NCI-H2227 treated with DMSO at 0.1 percent for 48 hours (cell line): ENCODE measurements at regions not wholly inside any gene's neighbourhood (a gene's known extent, or its start where the extent isn't known, plus 50 kb on each side); places are given as distances from the start of the nearest gene placed in this dataset.
"Not testable (repeated sequence)": the region's sequence is repeated elsewhere in the genome, so short reads cannot be mapped to it uniquely, and the experiment has no call there.

Source experiments
- DNase-seq: peaks from one replicate; lab custom pipeline; 2025; lab: John Stamatoyannopoulos, UW

DNA sequence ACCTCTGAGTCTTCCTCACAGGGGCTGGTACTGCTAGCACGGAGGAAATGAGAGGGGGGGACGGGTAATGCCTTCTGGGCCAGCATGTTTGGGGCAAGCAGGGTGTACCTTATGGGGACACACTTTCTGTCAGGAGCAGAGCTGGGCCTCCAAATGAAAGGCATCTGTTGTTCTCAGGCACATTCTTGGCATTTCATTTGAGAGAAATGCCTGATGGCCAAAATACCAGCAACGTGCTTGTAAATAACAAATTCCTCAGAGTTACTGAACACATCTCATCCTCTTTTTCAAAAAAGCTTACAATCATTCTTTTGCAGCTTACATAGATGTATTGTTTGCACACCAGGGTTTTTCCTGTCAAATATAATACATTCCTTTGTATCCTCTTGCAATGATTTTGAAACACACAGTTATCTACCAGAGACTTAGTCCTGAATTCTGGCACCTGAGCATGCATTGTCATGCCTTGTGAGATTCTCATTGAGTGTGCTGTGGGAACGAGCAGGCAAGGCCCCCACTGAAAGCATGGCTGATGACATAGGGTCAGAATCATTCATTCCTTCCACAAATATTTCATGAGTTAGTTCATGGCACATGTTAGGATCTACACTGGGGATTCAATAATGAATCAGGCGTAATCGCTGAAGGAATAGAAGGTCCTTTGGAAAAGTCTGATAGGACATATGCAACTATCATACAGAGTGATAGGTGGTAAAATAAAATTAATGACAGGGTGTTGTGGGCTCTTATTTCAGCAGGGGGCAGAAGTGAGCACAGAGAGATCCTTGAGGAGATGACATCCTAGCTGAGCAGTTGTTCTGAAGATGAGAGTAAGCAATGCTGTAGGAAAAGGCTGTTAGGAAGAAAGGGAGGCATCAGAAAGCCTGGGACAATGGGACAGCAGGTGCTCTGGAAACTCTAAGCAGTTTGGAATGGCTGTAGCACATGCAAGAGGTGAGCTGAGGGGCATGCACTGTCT lies 260.9 kb upstream of the TUT7 start:
- no peak for DNase-seq

DNA sequence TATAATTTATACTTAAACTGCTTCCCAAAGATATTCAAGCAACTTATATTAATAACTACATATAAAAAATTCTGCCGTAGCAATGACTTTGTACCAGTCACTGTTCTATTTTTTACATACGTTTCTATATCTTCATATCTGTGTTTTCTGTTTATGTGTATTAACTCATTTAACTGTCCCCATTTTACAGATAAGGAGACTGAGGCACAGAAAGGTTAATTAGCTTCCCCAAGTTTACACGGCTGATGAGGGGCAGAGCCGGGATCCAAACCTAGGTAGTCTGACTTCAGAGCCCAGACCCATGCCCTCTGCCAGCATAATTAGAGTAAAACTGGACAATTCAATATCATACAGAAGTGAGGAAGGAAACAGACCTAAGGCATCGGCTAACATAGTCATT lies 259.7 kb upstream of the TUT7 start:
- DNase-seq: no peak

DNA sequence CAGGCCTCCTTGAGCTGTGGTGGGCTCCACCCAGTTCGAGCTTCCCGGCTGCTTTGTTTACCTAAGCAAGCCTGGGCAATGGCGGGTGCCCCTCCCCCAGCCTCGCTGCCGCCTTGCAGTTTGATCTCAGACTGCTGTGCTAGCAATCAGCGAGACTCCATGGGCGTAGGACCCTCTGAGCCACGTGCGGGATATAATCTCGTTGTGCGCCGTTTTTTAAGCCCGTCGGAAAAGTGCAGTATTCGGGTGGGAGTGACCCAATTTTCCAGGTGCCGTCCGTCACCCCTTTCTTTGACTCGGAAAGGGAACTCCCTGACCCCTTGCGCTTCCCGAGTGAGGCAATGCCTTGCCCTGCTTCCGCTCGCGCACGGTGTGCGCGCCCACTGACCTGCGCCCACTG lies 257.3 kb upstream of the TUT7 start:
- not testable (repeated sequence) for DNase-seq

DNA sequence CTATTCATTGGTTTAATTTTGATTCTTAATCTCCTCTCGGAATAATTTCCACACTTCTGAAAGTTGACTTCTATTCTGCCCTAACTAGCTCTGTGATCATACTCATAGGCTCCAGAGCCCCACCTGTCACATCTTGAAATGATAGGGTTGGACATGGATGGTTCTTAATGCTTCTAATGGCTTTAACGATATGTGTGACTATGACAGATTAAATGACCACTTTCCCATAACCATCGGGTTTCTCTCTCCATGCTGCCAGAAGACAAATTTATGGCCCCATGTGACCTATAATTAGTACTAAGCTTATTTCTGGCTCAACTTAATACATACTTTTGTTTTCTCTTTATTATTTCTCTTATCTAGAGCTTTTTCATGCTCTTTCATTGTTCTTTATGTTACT lies 251.1 kb upstream of the TUT7 start:
- DNase-seq: no peak

DNA sequence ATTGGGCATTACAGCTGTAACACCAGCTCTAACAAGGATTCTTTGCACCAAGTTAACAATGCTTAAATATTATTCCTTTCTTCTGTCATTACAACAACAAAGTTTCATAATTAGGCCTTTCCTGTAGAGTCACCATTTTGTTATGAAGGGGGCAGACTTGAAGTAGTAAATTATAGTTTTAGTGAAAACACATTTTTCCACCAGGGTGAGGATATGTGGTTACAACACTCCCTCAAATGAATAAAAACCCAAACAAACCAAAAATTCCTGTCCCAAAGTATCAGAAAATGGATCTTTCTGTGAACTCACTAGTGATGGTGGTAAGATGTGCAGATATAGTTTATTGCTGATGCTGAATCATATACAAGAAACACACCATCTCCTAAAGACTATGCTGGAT lies 250.5 kb upstream of the TUT7 start:
- DNase-seq: no peak

DNA sequence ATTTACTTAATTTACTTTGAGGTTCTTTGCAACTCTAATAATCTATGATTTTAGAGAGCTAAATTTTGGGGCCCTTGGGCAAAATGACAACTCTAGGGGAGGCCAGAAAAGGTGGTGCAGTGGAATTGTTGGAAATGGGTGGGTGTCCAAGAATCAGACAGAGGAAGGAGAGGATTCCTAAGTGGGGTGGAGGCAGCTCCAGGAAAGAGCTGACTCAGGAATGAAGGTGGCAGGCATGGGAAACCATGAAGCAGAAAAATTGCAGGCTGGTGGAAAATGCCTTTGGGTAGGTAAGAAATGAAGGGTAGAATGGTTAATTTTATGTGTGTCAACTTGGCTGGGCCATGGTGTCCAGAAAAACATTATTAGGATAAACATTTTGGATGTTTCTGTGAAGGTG lies 248.5 kb upstream of the TUT7 start:
- DNase-seq: no peak

DNA sequence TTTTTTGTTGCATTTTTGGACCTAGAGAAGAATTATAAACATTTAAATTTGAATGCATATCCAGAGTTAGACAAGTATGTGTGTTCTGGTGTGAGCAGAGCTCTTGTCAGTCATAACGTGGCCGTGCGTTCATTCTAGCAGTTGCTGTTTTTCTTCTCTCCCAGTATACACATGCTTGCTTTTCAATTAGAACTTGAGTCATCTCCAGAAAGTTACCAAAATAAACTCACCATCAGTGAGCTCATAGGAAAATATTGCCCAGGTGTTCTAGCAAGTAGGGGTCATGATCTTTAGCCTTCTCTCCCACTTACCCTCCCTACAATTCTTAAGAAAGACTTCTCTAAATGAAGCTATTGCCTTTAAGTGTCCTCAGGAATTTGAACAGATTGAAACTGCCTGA lies 247.5 kb upstream of the TUT7 start:
- no peak for DNase-seq

DNA sequence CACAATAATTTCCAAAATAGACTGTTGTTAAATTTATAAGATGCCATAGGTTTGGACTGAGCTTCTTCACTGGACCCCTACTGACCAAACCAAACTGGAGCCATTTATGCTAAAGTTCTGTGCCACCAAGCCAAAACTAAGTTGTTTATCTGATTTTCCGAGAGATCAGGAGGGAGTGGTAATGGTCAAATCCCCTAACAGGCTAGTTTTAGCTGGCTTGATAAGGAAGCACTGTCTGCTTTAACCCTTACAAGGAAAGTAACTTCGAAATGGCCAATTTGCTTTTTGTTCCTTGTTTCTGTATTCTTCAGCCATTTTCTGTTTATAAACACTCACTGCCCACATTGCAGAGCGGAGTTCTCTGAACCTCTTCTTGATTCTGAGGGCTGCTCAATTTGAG lies 246.8 kb upstream of the TUT7 start:
- no peak for DNase-seq

DNA sequence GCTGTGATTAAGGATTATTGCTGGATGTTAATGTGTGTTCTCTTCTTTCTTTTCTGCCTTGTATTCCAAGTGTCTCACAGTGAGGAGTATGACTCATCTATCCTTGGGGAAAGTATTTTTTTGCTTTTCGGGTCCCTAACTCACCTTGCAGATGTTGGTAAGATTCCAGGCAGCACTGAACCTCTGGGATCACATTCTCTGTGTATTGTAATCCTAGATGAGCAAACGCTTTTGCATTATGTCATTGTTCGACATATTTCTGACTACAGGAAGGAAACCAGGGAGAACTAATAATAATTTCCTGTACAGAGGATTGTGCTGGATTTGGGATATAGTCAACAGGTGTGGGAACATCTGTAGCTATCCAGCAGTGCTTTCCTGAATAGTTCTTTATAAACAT lies 246.1 kb upstream of the TUT7 start:
- no peak for DNase-seq

DNA sequence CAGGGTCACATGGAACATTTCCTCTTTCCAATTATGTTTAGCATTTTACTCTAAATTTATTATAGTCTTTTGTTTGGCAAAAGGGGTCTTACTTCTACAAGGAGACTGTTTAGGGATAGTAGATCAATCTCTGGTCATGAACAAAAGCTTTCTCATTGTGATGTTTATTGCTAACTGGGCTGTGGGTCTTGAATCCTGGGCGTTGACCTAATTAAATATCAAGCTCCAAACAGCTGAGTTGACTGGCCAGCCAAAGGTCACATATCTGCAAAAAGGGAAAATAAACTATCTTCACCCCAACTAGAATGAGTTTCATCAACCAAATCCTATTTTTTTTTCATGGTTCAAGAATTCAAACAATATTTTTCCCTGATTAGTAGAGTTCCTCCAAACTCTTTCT lies 245.4 kb upstream of the TUT7 start:
- DNase-seq: no peak

DNA sequence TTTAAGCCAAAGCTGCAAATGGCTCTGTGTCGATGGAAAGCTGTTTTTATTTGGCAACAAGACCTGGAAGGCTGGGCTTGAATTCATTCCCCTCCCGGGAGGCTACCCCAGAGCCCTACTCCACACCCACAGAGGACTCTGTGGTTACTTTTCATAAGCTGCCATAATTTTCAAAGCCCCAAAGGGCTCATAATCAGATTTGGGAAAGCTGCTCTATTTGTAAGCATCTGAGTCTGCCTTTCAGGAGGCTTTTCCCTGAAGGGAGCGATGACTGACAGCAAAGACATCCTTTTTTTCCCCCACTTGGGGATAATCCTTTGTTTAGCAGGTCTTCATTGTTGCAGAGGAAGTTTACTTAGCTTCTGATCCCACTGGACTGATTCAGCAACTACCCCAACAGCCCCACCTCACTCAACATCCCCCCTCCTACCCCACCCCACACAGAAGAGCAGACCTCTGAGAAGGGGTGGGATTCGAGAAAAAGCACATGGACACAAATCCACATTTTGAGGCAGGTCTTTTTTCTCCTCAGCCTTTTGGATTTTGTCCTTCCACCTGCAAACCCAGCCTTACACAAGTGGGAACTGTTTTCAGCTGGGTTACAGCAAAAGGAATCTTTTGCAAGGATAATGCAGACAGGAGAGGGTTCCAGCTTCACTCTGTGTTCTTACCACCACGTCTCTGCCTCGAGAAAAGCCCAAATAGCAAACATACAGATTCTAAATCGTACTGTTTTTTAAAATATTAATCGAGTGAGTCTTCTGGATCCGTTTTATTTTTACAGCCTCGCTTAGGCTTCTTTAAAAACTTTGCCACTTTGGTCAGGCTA lies 244.4 kb upstream of the TUT7 start:
- DNase-seq: no peak

DNA sequence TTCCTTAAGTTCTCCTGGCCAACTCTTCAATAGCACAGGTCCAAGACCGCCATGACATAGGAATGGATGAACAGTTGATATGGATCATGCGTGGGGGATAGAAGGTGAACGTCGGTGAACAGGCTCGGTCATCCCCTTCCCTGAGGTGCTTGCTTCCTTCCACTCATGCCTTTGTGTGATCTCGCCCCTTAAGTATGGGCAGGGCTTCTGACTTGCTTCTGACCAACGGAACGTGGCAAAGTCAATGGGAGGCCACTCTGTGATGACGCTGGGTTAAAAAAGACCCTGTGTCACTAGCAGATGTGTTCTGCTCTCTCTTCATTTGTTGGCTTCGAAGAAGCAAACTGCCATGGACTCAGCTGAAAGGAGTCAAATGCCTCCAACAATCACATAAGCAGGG lies 240.5 kb upstream of the TUT7 start:
- no peak for DNase-seq

DNA sequence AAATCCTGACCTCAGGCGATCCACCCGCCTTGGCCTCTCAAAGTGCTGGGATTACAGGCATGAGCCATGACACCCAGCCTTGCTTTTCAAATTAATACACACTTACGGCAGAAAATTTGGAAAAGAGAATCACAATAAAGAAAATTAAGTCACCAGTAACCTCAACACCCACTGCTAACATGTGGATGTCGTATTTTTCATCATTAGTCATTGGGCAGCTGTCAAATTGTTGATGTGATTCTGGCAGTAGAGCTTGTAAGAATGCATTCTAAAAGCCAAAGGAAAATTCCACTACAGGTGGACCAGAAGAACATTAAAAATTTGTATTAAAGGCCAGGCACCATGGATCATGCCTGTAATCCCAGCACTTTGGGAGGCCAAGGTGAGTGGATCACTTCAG lies 237.3 kb upstream of the TUT7 start:
- no peak for DNase-seq

DNA sequence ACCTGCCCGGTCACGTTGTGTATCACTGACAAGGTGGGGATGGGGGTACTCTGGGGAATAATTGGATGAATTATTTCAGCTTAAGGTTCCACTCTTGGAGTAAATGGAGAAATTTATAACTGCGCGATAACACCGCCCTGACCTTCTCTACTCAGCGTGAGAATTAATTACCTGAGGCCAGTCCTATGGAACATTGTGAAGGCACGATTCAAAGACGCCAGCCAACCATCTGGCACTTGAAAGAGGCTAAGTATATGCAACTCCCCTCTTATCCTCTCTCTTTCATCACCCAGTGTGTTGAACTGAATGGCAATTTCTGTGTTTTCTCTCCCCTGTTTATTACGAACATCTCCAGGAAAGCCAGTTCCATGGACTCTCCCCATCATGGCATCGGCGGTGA lies 235.5 kb upstream of the TUT7 start:
- no peak for DNase-seq

DNA sequence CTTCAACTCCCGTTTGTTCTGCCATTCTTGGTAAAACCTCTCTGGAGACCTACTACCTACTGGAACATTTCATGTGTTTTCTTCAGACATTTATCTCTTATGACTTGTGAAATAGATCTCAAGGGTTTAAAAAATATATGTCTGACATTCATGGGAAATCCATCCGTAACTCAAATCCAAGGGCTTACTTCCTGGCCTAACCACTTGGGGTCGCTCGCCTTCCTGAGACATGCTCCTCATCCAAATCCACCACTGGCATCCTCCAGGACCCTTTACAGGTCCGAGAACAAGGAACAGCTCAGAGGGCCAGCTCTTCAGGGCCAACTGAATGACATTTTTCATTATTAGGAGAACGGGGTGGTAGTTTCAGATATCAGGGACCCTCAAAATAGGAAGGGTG lies 235.1 kb upstream of the TUT7 start:
- DNase-seq: no peak

DNA sequence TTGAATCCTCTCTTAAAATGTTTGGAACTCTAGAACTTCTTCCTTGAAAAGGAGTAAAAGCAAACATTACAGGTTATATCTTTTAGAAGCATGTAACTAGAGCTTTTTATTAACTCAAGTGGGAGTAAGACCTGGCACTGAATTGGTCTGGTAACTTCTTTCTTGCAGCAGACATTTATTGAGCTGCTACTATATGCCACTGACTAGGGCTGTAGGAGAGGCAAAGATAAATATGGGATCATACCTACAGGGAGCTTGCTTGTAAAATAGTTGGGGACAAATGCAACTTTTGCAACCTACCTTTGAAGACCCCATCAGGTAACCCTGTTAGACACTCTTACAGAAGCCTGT lies 231.9 kb upstream of the TUT7 start:
- DNase-seq: no peak

DNA sequence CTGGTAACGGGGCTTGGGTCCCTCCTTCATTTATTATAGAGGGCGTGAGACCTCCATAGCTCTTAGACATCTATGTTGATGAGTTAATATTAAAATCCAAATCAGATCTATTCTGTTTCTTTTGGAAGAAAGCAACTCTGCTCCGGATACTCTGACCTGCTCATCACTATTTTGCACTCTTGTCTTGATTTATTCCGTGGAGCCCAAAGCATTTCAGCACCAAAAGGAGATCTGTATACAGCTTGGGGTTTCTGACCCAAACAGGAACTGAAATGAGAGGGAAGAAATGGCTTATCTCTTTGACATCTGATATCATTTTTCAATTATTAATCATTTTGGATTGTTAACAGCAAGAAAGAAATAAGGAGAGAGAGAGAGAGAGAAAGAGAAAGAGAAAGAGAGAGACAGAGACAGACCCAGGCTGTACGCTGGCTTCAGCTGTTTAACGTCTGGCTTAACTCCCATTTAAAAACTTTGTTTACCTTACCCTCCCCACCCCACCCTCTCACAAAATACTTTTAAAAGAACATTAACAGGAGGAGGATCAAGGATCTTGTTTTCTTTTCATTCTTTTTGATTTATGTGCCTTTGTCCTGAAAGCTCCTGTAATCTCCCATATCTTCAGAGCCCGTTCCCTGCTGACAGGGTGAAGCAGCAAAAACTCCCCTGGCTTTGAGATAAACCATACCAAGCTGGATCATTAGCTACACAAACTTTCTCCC lies 231.4 kb upstream of the TUT7 start:
- DNase-seq: no peak

DNA sequence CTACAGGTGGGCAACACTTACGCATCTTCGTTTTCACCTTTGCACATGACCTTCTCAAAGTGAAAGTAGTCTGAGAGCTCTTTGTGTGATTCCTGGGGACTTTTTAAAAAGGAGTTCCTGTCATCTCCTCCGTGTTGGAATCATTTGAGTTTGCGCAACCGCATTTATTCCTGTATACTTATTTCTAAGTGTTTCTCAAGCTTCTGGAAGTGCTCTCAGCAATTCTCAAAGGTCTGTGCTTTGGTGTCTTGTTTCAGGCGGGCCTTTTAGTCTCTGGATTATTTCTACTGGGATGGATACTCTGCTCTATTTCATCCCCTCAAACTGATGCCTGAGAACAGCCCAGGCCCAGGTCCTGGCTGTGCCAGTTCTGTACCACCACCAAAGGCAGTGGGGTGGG lies 226.5 kb upstream of the TUT7 start:
- DNase-seq: no peak

DNA sequence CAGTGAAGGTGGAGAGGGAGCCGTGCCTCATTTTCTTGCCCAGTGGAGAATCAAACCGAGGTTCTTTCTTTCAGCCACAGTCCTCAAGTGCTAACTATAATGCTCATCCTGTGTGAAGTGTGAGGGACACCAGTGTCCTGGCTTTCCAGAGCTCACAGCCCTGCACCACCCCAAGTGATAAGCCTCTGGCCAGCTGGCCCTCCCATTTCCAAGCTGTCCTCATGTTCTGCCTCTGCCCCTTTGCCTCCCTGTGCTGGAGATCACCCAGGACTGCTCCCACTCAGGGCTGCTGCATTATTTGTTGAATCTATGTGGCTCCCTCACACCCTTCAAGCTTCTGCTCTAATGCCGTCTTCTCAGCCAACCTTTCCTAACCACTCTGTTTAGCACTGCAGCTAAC lies 224.5 kb upstream of the TUT7 start:
- DNase-seq: no peak

DNA sequence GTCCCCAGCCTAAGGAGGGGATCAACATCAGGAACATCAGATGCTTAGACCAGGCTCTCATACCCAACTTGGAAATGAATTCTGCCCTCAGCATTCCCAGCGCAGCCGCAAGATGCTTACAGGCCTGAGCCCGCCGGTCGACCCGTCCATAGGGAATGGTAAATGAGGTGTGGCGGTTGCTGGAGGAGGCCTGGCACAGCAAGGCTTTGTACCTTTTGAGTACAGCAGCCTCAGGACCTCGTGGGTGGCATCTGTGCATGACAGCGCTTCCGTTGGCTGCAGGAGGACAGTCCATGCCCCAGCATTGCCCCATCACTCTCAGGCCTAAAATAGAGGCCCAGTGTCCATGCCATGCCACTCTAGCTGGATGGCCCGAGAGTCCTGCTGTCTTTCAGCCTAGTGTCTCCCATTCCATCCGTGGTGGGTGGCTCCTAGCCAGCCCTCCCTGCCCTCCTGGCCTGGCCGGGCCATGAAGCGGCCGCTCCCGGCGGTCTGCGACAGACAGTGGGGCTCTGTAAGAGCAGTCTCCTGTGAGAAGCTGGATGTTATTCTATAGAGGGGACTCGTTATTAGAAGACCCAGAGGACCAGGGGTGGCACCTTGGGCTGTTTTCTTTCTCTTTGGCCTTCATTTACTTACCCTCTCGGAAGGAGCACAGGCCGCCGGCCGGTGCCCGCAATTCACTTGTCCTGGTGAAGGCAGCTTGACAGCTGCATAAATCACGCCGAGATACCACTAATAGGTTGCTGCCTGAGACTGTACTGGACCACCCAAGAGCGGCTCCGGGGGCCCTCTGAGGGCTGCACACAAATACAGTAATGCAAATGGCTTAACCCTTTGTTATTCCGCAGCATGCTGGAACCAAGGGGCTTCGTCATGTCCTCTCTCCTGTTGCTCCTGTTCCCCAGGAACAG lies 223.5 kb upstream of the TUT7 start:
- DNase-seq: no peak

DNA sequence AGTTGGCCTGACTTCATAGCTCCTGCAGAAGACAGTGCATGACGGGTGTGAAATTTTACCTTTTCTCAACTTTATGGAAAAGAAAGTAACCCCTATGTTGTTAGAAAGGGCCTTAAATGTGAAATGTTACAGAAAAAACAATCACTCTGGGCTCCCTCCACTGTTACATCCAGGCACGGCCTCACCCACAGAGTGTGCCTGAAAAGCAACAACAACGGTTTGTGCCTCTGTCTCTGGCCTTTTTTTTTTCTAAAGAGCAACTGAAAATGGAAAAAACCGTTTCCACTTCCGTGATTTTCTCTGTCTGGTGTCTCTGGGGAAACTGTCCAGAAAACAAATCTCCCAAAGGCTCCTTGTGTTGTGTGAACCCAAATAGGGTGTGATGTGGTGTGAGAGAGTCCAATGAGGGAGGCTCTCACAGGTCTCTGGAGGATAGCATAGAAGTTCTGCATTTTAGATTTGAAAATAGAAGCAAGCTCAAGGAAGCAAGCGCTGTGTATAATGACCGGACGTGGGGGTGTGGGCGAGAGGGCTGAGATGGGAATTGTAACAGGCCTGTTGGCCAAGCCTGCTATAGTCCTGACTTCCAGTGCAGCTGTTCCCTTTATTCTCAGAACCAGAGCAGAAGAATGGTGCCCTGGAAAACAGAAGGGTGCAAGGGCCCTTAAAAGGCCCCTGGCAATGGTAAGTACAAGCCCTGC lies 221.8 kb upstream of the TUT7 start:
- DNase-seq: no peak
